ENCODE measurements at regions not wholly inside any gene's neighbourhood (a gene's known extent, or its start where the extent isn't known, plus 50 kb on each side); places are given as distances from the start of the nearest gene placed in this dataset.

DNA sequence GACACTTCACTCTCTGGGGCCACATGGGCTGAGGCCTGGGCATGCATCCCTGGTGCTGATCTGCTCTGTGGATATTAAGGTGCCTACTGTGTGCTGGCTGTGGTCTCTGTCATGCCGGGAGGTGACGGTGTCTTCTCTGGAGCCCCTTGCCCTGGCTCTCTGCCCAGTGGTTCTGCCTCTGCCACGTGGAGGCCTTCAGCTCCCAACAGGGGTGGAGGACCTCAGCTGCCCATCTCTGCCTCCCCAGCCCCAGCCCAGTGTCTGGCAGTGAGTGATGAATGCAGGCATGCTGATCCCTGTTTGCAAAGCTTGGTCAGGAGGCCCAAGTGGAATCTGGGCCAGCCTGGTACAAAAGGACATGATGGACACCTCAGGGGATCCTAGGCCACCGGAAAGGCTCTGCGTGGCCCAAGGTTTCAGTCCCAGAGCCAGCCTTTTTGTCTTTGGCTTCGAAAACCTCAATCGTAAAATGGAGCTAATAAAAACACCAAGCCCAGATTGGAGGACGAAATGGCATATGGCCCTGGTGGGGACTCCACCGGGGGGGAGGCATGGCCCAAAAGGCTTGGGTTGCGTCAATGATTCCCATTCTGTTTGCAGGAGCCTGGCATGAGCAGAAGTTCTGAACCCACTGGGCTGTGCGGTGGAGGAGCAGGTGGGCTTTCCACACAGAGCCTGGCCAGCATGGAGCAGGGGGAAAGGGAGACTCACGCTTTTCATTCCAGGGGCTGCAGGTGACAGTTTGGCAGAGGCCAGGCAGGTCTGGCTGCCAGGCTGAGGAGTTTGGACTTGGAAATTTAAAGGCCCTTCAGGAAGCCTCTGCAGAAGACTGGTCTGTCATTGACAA is 54.7 kb upstream of the KLF13 start:
- CTCF ChIA-PET, result interaction anchor here (0.6 kb wide), 1 partner anchor 20 kb away, joined by 3 read pairs; no protein-coding TSS in a partner anchor
- H3K27ac ChIP-seq (ENCODE audit: extremely low read depth, low read depth, low read length), result no peak overlapping the region

DNA sequence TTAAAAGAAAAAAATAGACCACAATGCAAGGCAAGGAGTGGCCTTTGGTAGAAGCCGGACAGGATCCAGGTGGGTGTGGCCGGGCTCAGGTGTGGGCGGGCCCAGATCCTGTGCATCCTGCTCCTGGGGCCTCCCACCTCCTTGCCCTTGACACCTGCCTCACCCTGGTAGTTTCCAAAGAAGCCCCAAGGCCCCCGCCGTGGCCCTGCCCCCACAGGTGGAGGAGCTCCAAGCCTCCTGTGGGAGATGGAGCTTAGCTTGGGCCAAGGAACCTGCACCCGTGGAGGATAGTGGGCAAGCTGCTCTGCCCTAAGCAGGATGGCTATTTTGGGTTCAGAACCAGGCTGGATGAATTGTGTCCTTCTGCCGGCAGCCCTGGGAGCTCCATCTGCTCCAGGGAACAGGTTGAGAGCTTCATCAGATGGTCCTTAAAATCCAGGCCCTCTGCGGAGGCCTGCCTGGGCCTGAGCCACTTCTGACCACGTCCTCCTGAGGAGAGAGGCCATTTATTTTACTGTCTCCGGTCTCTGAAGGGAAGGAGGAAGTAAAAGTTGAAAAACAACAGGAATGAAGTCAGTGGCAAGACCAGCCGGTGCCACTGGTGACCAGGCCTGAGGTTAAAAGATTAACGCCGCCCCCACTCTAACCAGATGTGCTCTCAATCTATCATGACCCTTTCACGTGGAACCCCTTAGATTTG is 53.9 kb upstream of the KLF13 start:
- Histone ChIP-seq H3K4me3 (ENCODE audit: low read depth, low read length) (no peak overlapping the region), H3K4me1 (ENCODE audit: control insufficient read depth, insufficient read depth, low read length) (no peaks in the 10 kb centered on the region), H3K9me3 (ENCODE audit: control insufficient read depth, insufficient read depth, low read depth, low read length) (no peaks in the 10 kb centered on the region), H3K36me3 (ENCODE audit: control insufficient read depth in 2 of 2, insufficient read depth in 1 of 2, low read length in 2 of 2) (no peaks in the 10 kb centered on the region), H3K27ac (ENCODE audit: extremely low read depth, low read depth, low read length) (no peak overlapping the region)
- ChIA-PET CTCF (no interaction called here), POLR2A (no interaction called here)
- TF ChIP-seq ZNF19 (tag by site-specific recombination; IDR thresholded peaks at IDR 0.05; ENCODE audit: low read depth) (no peak), ZNF354C (tag by site-specific recombination; IDR thresholded peaks at IDR 0.05; ENCODE audit: borderline replicate concordance, low read depth) (no peak), ZIC2 (tag by site-specific recombination; IDR thresholded peaks at IDR 0.05) (no peak), MZF1 (tag by site-specific recombination; IDR thresholded peaks at IDR 0.05; ENCODE audit: borderline replicate concordance) (no peak), GFI1B (tag by site-specific recombination; IDR thresholded peaks at IDR 0.05) (no peak), ZNF610 (tag by site-specific recombination; IDR thresholded peaks at IDR 0.05; ENCODE audit: borderline replicate concordance) (no peak), WT1 (tag by site-specific recombination; IDR thresholded peaks at IDR 0.05) (no peak), ZXDB (tag by site-specific recombination; IDR thresholded peaks at IDR 0.05) (no peak), ZNF292 (tag by site-specific recombination; IDR thresholded peaks at IDR 0.05; ENCODE audit: borderline replicate concordance, low read depth) (no peak), SP7 (tag by site-specific recombination; IDR thresholded peaks at IDR 0.05) (no peak), ZNF138 (tag by site-specific recombination; IDR thresholded peaks at IDR 0.05; ENCODE audit: borderline replicate concordance) (no peak), ZNF629 (tag by site-specific recombination; IDR thresholded peaks at IDR 0.05) (no peak)
- TF ChIP-seq, protein P1, sequence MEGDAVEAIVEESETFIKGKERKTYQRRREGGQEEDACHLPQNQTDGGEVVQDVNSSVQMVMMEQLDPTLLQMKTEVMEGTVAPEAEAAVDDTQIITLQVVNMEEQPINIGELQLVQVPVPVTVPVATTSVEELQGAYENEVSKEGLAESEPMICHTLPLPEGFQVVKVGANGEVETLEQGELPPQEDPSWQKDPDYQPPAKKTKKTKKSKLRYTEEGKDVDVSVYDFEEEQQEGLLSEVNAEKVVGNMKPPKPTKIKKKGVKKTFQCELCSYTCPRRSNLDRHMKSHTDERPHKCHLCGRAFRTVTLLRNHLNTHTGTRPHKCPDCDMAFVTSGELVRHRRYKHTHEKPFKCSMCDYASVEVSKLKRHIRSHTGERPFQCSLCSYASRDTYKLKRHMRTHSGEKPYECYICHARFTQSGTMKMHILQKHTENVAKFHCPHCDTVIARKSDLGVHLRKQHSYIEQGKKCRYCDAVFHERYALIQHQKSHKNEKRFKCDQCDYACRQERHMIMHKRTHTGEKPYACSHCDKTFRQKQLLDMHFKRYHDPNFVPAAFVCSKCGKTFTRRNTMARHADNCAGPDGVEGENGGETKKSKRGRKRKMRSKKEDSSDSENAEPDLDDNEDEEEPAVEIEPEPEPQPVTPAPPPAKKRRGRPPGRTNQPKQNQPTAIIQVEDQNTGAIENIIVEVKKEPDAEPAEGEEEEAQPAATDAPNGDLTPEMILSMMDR (tag by site-specific recombination; IDR thresholded peaks at IDR 0.05), result no peak

More for the DNA sequence above, 54.7 kb upstream of the KLF13 start:
- Histone ChIP-seq H3K9me3 (ENCODE audit: control insufficient read depth, insufficient read depth, low read depth, low read length) (no peaks in the 10 kb centered on the region), H3K4me3 (ENCODE audit: low read depth, low read length) (no peak overlapping the region), H3K36me3 (ENCODE audit: control insufficient read depth in 2 of 2, insufficient read depth in 1 of 2, low read length in 2 of 2) (no peaks in the 10 kb centered on the region), H3K4me1 (ENCODE audit: control insufficient read depth, insufficient read depth, low read length) (no peaks in the 10 kb centered on the region)
- POLR2A ChIA-PET, result no interaction called here
- no peak for TF ChIP-seq ZBTB48 (tag by site-specific recombination; IDR thresholded peaks at IDR 0.05)
- no peak for TF ChIP-seq SP7 (tag by site-specific recombination; IDR thresholded peaks at IDR 0.05)
- TF ChIP-seq, protein P2, sequence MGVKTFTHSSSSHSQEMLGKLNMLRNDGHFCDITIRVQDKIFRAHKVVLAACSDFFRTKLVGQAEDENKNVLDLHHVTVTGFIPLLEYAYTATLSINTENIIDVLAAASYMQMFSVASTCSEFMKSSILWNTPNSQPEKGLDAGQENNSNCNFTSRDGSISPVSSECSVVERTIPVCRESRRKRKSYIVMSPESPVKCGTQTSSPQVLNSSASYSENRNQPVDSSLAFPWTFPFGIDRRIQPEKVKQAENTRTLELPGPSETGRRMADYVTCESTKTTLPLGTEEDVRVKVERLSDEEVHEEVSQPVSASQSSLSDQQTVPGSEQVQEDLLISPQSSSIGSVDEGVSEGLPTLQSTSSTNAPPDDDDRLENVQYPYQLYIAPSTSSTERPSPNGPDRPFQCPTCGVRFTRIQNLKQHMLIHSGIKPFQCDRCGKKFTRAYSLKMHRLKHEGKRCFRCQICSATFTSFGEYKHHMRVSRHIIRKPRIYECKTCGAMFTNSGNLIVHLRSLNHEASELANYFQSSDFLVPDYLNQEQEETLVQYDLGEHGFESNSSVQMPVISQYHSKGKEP (tag by site-specific recombination; IDR thresholded peaks at IDR 0.05), result no peak
- TF ChIP-seq, protein P3, sequence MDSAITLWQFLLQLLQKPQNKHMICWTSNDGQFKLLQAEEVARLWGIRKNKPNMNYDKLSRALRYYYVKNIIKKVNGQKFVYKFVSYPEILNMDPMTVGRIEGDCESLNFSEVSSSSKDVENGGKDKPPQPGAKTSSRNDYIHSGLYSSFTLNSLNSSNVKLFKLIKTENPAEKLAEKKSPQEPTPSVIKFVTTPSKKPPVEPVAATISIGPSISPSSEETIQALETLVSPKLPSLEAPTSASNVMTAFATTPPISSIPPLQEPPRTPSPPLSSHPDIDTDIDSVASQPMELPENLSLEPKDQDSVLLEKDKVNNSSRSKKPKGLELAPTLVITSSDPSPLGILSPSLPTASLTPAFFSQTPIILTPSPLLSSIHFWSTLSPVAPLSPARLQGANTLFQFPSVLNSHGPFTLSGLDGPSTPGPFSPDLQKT (IDR thresholded peaks at IDR 0.05; ENCODE audit: borderline replicate concordance, low read depth, low read length), result no peak
- TF ChIP-seq ZNF24 (tag by site-specific recombination; IDR thresholded peaks at IDR 0.05), result no peak
- TF ChIP-seq ZNF37A (tag by site-specific recombination; IDR thresholded peaks at IDR 0.05), result no peak
- TF ChIP-seq, protein P4, sequence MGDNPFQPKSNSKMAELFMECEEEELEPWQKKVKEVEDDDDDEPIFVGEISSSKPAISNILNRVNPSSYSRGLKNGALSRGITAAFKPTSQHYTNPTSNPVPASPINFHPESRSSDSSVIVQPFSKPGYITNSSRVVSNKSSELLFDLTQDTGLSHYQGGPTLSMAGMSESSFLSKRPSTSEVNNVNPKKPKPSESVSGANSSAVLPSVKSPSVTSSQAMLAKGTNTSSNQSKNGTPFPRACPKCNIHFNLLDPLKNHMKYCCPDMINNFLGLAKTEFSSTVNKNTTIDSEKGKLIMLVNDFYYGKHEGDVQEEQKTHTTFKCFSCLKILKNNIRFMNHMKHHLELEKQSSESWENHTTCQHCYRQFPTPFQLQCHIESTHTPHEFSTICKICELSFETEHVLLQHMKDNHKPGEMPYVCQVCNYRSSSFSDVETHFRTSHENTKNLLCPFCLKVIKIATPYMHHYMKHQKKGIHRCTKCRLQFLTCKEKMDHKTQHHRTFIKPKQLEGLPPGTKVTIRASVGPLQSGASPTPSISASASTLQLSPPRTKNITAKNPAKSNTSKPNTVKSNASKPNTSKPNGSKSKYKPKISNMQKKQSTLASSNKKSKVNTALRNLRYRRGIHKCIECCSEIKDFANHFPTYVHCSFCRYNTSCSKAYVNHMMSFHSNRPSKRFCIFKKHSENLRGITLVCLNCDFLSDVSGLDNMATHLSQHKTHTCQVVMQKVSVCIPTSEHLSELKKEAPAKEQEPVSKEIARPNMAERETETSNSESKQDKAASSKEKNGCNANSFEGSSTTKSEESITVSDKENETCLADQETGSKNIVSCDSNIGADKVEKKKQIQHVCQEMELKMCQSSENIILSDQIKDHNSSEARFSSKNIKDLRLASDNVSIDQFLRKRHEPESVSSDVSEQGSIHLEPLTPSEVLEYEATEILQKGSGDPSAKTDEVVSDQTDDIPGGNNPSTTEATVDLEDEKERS (tag by site-specific recombination; IDR thresholded peaks at IDR 0.05), result no peak
- no peak for TF ChIP-seq ZNF335 (tag by site-specific recombination; conservative IDR thresholded peaks at IDR 0.05)
